LNCAP (cell line): ENCODE measurements at regions not wholly inside any gene's neighbourhood (a gene's known extent, or its start where the extent isn't known, plus 50 kb on each side); places are given as distances from the start of the nearest gene placed in this dataset.

Source experiments
- TF ChIP-seq, protein P1 (sequence below): fragments of 450-650 bp; IDR thresholded peaks from 2 replicates; pipeline ENCODE4 v1.5.1; 2017; ENCODE audit warnings: mild to moderate bottlenecking

DNA sequence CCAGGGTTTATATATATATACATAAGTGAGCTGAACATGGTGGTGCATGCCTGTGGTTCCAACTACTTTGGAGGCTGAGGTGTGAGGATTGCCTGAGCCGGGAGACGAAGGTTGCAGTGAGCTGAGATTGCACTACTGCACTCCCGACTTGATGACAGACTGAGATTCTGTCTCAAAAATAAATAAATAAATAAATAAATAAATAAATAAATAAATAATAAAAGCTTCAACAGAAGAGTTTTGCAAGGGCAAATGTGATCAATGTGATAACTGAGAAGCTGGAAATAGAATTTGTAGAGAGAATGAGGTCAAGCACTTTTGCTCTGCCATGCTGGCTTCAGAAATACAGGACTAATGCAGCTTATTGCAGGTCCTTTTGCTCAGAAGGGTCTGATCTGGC is 855.8 kb upstream of the PRMT6 start:
- TF ChIP-seq, protein P1, sequence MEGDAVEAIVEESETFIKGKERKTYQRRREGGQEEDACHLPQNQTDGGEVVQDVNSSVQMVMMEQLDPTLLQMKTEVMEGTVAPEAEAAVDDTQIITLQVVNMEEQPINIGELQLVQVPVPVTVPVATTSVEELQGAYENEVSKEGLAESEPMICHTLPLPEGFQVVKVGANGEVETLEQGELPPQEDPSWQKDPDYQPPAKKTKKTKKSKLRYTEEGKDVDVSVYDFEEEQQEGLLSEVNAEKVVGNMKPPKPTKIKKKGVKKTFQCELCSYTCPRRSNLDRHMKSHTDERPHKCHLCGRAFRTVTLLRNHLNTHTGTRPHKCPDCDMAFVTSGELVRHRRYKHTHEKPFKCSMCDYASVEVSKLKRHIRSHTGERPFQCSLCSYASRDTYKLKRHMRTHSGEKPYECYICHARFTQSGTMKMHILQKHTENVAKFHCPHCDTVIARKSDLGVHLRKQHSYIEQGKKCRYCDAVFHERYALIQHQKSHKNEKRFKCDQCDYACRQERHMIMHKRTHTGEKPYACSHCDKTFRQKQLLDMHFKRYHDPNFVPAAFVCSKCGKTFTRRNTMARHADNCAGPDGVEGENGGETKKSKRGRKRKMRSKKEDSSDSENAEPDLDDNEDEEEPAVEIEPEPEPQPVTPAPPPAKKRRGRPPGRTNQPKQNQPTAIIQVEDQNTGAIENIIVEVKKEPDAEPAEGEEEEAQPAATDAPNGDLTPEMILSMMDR: no peak

DNA sequence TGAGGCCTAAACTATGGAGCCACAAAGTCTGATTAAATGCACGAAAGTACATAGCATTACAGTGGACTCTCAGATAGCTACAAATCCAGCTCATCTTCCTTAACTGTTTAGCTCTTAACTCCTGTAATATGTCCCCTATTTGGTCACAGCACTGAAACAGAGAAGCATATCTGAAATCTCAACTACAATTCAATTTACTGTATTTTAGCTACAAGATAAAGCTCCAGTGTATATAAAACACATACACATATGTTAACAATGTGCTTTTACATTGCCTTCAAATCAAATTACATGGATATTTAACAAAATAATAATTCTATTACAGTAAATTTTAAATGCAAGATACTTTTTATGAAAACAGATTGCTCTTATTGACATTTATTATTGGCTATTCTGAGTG is 849.3 kb upstream of the PRMT6 start:
- TF ChIP-seq, protein P1: no peak

DNA sequence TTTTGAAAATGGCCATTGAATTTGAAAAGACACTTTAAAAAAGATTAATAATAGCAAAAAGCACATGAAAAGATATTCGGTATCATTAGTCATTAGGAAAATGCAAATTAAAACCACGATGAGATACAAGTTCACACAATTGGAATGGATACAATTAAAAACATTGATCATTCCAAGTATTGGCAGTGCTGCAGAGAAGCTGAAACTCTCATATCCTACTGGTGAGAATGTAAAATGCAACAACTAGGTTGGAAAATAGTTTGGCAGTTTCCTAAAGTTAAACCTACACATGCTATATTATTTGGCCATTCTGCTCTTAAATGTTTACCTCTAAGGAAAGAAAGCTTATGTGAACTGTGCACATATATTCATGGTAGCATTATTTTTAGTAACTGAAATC is 838.7 kb upstream of the PRMT6 start:
- TF ChIP-seq, protein P1: peak; percentile 41; the same call in 1 of the 2 replicates

DNA sequence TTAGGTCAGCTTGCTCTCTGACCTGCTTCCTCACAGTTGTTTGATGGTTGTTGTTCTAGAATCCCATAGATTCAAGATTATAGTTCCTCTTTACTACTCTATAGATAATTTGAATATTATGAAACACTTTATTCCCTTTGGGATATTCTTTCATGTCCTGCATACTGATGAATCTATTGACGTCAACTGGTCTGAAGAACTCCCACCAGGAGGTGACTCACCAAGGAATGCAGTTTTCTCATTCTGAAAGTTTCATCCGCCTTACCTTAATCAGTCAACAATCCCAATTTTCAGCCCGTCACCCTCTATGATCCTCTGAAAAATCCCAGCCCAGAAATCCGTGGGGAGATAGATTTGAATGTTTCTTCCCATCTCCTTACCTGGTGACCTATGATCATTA is 834.1 kb upstream of the PRMT6 start:
- TF ChIP-seq, protein P1: no peak

DNA sequence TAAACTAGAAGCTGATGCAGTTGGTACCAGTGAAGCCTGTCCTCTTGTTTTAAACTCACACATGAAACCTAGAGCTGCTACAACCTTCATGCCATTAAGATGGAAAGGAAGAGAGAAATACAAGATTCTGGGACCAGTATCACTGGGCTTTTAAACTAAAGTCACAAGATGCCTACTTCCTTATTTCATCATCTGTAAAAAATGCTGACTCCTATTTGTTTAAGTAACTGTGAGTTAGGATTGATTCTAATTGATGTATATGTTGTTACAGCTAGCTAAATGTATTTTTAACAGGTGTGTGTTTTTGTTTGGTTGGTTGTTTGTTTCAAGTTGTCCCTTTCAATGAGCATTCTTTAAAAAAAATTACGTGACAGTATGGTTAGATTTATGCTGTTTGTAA is 833.3 kb upstream of the PRMT6 start:
- TF ChIP-seq, protein P1: no peak

DNA sequence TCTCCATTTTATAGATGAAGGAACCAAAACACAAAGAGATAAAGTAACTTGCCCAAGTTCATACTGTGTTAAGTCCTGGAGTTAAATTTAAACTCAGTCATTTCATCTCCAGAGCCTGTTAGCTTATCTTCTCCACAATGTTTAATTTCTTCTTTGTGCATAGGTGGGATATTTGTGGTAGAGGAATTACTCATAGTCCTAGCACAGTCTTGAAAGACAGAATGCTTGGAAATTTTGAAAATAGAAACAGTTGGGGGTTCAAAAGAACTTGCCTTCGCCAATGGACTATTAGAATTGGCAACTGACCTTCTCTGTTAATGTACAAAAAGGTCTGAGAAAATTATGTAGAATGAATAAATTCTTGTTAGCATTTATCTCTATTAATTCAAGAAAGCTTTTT is 832.0 kb upstream of the PRMT6 start:
- TF ChIP-seq, protein P1: no peak

DNA sequence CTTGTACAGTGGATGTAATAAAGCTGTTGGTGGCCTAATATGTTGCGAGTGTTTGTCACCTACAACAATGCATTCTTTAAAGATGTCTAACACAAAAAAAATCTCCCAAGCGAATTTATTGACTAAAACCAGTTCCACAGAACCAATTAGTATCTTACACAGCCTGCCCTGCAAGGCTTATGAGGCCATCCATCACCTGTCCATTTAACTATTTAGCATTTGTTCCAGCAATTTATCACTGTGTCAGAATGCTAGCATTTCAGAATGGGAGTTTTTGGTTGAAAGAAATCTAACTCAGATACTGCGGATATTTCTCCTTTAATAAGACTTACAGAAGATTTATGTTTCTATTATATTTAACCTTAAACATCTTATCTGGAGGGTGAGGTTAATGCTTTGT is 831.1 kb upstream of the PRMT6 start:
- TF ChIP-seq, protein P1: no peak

DNA sequence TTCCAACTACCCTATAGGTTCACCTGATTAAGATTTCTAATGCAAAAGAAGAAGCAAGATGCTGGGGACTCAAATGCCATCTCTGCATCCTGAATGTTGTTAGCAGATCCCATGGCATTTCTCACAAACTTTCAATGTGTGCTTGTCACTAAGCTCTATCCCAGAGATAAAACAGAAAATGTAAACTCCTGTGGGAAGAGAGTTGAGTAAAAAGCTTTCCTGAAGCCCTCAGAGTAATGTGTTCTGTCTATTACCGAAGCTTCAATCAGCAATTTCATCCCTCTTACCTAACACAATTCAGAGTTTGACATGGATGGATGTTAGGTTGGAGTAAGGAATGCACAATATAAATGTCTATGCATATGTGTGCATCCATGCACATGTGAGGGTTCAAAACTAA is 829.9 kb upstream of the PRMT6 start:
- TF ChIP-seq, protein P1: no peak
